ENCODE measurements at regions not wholly inside any gene's neighbourhood (a gene's known extent, or its start where the extent isn't known, plus 50 kb on each side); places are given as distances from the start of the nearest gene placed in this dataset.

- no peak for TF ChIP-seq CTCF (conservative IDR thresholded peaks at IDR 0.05; ENCODE audit: low read depth, low read length)
- TF ChIP-seq SMC3 (IDR thresholded peaks at IDR 0.05; ENCODE audit: low read depth, low read length): no peak
- no peak for TF ChIP-seq FOS (IDR thresholded peaks at IDR 0.05; ENCODE audit: low read depth, low read length)
Measured at GRCh38 chr2:65507102-65508069, 75.0 kb upstream of the SPRED2 start.

Data from IMR-90 (cell line).